ENCODE measurements at regions not wholly inside any gene's neighbourhood (a gene's known extent, or its start where the extent isn't known, plus 50 kb on each side); places are given as distances from the start of the nearest gene placed in this dataset.

GRCh38 chr13:73991884-73992283 is 142.3 kb downstream of the KLF12 start:
- H3K4me3 ChIP-seq (ENCODE audit: low read depth, low read length) = no peak overlapping the region
- DNase-seq (ENCODE audit: low read depth, low spot score) = no peak
- TF ChIP-seq CTCF (IDR thresholded peaks at IDR 0.05; ENCODE audit: low read depth, low read length) = no peak
- in situ Hi-C loops (cut with HindIII; ENCODE audit: low sequenced_read_pairs) = no loop called here

GRCh38 chr13:73991384-73991783 is 142.8 kb downstream of the KLF12 start:
- DNase-seq (ENCODE audit: low read depth, low spot score) = no peak
- TF ChIP-seq CTCF (IDR thresholded peaks at IDR 0.05; ENCODE audit: low read depth, low read length) = no peak
- in situ Hi-C loops (cut with HindIII; ENCODE audit: low sequenced_read_pairs) = no loop called here
- H3K4me3 ChIP-seq (ENCODE audit: low read depth, low read length) = no peak overlapping the region

GRCh38 chr13:73989244-73989843 is 144.9 kb downstream of the KLF12 start:
- no peak for TF ChIP-seq CTCF (IDR thresholded peaks at IDR 0.05; ENCODE audit: low read depth, low read length)
- no peak overlapping the region for H3K4me3 ChIP-seq (ENCODE audit: low read depth, low read length)
- in situ Hi-C loops (cut with HindIII; ENCODE audit: low sequenced_read_pairs) = no loop called here
- no peak for DNase-seq (ENCODE audit: low read depth, low spot score)

- TF ChIP-seq CTCF (IDR thresholded peaks at IDR 0.05; ENCODE audit: low read depth, low read length) = no peak
- in situ Hi-C loops (cut with HindIII; ENCODE audit: low sequenced_read_pairs) = no loop called here
- no peak overlapping the region for H3K4me3 ChIP-seq (ENCODE audit: low read depth, low read length)
- DNase-seq (ENCODE audit: low read depth, low spot score) = no peak
Measured at GRCh38 chr13:73988461-73988860, 145.7 kb downstream of the KLF12 start.

GRCh38 chr13:73987618-73988017 is 146.6 kb downstream of the KLF12 start:
- no peak for TF ChIP-seq CTCF (IDR thresholded peaks at IDR 0.05; ENCODE audit: low read depth, low read length)
- DNase-seq (ENCODE audit: low read depth, low spot score) = no peak
- no peak overlapping the region for H3K4me3 ChIP-seq (ENCODE audit: low read depth, low read length)
- in situ Hi-C loops (cut with HindIII; ENCODE audit: low sequenced_read_pairs) = no loop called here

GRCh38 chr13:73985783-73986182 is 148.4 kb downstream of the KLF12 start:
- no peak for TF ChIP-seq CTCF (IDR thresholded peaks at IDR 0.05; ENCODE audit: low read depth, low read length)
- in situ Hi-C loops (cut with HindIII; ENCODE audit: low sequenced_read_pairs) = no loop called here
- H3K4me3 ChIP-seq (ENCODE audit: low read depth, low read length) = no peak overlapping the region
- no peak for DNase-seq (ENCODE audit: low read depth, low spot score)
